PC-9 (cell line): ENCODE measurements at regions not wholly inside any gene's neighbourhood (a gene's known extent, or its start where the extent isn't known, plus 50 kb on each side); places are given as distances from the start of the nearest gene placed in this dataset.
"Not testable (repeated sequence)": the region's sequence is repeated elsewhere in the genome, so short reads cannot be mapped to it uniquely, and the experiment has no call there.

Experiments used
- EZH2 ChIP-seq: fragments of 200-600 bp; sonication (generic); IDR thresholded peaks from 2 replicates; pipeline ENCODE4 v1.8.0; 2017; ENCODE audit warnings: antibody characterized with exemption, low read depth
- TF ChIP-seq, protein P1 (sequence below): fragments of 200-600 bp; sonication (generic); conservative IDR thresholded peaks from 2 replicates; pipeline ENCODE4 v1.6.1; 2017; ENCODE audit warnings: mixed run types, antibody characterized with exemption, mild to moderate bottlenecking, moderate library complexity

DNA sequence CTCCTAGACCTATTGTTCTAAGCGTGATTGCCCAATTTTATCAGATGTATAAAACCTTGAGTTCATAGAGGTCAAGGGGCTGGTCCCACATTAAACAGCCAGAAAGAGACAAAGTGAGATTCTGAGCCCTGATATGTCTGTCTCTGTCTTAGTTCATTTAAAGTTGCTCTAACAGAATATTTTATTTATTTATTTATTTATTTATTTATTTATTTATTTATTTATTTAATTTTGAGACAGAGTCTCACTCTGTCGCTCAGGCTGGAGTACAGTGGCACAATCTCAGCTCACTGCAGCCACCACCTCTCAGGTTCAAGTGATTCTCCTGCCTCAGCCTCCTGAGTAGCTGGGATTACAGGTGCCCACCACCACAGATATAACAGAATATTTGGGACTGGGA, 1999.6 kb upstream of the WWC1 start:
- TF ChIP-seq, protein P1, sequence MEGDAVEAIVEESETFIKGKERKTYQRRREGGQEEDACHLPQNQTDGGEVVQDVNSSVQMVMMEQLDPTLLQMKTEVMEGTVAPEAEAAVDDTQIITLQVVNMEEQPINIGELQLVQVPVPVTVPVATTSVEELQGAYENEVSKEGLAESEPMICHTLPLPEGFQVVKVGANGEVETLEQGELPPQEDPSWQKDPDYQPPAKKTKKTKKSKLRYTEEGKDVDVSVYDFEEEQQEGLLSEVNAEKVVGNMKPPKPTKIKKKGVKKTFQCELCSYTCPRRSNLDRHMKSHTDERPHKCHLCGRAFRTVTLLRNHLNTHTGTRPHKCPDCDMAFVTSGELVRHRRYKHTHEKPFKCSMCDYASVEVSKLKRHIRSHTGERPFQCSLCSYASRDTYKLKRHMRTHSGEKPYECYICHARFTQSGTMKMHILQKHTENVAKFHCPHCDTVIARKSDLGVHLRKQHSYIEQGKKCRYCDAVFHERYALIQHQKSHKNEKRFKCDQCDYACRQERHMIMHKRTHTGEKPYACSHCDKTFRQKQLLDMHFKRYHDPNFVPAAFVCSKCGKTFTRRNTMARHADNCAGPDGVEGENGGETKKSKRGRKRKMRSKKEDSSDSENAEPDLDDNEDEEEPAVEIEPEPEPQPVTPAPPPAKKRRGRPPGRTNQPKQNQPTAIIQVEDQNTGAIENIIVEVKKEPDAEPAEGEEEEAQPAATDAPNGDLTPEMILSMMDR, result not testable (repeated sequence)
- not testable (repeated sequence) for TF ChIP-seq EZH2
